Hepatocyte (in vitro differentiated cells): ENCODE measurements at regions not wholly inside any gene's neighbourhood (a gene's known extent, or its start where the extent isn't known, plus 50 kb on each side); places are given as distances from the start of the nearest gene placed in this dataset.
A peak's percentile ranks its signal among the peaks of the same experiment; 100 is the strongest.

Experiments used
- DNase-seq: peaks from one replicate; pipeline ENCODE4 v3.0.0-alpha.2; 2016; ENCODE audit warnings: low spot score
- H2AFZ ChIP-seq: fragments of 200-600 bp; sonication (generic); 2 replicates; pipeline ENCODE4 v1.6.0; 2016; ENCODE audit warnings: antibody characterized with exemption, mild to moderate bottlenecking
- H3K27ac ChIP-seq: fragments of 200-600 bp; sonication (generic); 2 replicates; pipeline ENCODE4 v1.5.1; 2016; ENCODE audit warnings: mild to moderate bottlenecking
- H3K27me3 ChIP-seq: fragments of 200-600 bp; sonication (generic); 2 replicates; pipeline ENCODE4 v1.6.1; 2016
- H3K36me3 ChIP-seq: fragments of 200-600 bp; sonication (generic); replicated peaks from 2 replicates; pipeline ENCODE4 v1.5.1; 2016; ENCODE audit warnings: low read depth; ENCODE audit not compliant: insufficient read depth
- H3K4me1 ChIP-seq: fragments of 200-600 bp; sonication (generic); 2 replicates; pipeline ENCODE4 v1.5.1; 2016; ENCODE audit warnings: mild to moderate bottlenecking, moderate library complexity; ENCODE audit not compliant: insufficient read depth
- H3K4me2 ChIP-seq: fragments of 200-600 bp; sonication (generic); 2 replicates; pipeline ENCODE4 v1.6.0; 2016
- H3K4me3 ChIP-seq: fragments of 200-600 bp; sonication (generic); 2 replicates; pipeline ENCODE4 v1.5.1; 2016; ENCODE audit warnings: mild to moderate bottlenecking
- H3K79me2 ChIP-seq: fragments of 200-600 bp; sonication (generic); 2 replicates; pipeline ENCODE4 v1.6.0; 2017; ENCODE audit warnings: mild to moderate bottlenecking
- H3K9me2 ChIP-seq: fragments of 200-600 bp; sonication (generic); replicated peaks from 2 replicates; pipeline ENCODE4 v1.6.0; 2017; ENCODE audit warnings: mild to moderate bottlenecking; ENCODE audit not compliant: insufficient read depth
- H3K9me3 ChIP-seq: fragments of 200-600 bp; sonication (generic); 2 replicates; pipeline ENCODE4 v1.5.1; 2016; ENCODE audit warnings: low read depth, mild to moderate bottlenecking
- H4K20me1 ChIP-seq: fragments of 200-600 bp; sonication (generic); 2 replicates; pipeline ENCODE4 v1.6.0; 2016; ENCODE audit warnings: mild to moderate bottlenecking; ENCODE audit not compliant: insufficient read depth, poor library complexity, severe bottlenecking
- EZH2 ChIP-seq: fragments of 200-600 bp; sonication (generic); IDR thresholded peaks from 2 replicates; pipeline ENCODE4 v1.6.1; 2016; ENCODE audit warnings: antibody characterized with exemption, mild to moderate bottlenecking, borderline replicate concordance
- EZH2phosphoT487 ChIP-seq: fragments of 200-600 bp; sonication (generic); IDR thresholded peaks from one replicate; pipeline ENCODE4 v1.6.1; 2018; ENCODE audit warnings: antibody characterized with exemption, mild to moderate bottlenecking, low read depth, moderate library complexity; ENCODE audit not compliant: unreplicated experiment, severe bottlenecking
- WGBS: methylation state at CpG from one replicate; pipeline ENCODE4 v1.1.6; 2016; ENCODE audit warnings: low lambda C conversion rate; ENCODE audit errors: missing lambda C conversion rate; 5-methylcytosine and 5-hydroxymethylcytosine counted together
- TF ChIP-seq, protein P1 (sequence below): fragments of 200-600 bp; sonication (generic); IDR thresholded peaks from 2 replicates; pipeline ENCODE4 v1.5.1; 2016; ENCODE audit warnings: antibody characterized with exemption, mild to moderate bottlenecking; ENCODE audit not compliant: poor library complexity

DNA sequence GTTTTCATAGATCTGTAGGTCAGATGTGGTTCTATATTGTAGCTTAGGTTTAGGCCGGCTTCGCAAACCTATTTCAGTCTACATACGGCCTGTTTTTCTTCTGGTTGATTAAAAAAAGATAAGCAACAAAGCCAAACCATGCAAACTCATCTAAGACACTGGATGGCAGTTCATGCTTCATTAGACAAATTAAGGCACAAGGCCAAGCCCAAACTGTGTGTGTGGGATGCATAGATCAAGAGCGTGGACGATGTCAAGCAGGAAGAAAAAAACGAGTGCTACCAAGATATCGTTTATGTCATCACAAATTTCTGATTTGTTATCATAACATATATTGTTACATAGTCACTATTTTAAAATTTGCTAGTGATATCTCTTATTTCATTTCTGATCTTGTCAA, 357.6 kb upstream of the KIRREL3 start:
- H3K27me3 ChIP-seq = no peaks in the 10 kb centered on the region
- no peaks in the 10 kb centered on the region for H3K9me2 ChIP-seq
- DNase-seq = no peak
- no peaks in the 10 kb centered on the region for H3K79me2 ChIP-seq
- H3K4me3 ChIP-seq = no peak overlapping the region
- no peak overlapping the region for H2AFZ ChIP-seq
- no peak overlapping the region for H3K27ac ChIP-seq
- no peaks in the 10 kb centered on the region for H3K36me3 ChIP-seq
- H3K4me2 ChIP-seq = no peak overlapping the region
- WGBS = 93% methylated on average over 7 of the region's 7 CpGs
- no peaks in the 10 kb centered on the region for H4K20me1 ChIP-seq
- TF ChIP-seq, protein P1, sequence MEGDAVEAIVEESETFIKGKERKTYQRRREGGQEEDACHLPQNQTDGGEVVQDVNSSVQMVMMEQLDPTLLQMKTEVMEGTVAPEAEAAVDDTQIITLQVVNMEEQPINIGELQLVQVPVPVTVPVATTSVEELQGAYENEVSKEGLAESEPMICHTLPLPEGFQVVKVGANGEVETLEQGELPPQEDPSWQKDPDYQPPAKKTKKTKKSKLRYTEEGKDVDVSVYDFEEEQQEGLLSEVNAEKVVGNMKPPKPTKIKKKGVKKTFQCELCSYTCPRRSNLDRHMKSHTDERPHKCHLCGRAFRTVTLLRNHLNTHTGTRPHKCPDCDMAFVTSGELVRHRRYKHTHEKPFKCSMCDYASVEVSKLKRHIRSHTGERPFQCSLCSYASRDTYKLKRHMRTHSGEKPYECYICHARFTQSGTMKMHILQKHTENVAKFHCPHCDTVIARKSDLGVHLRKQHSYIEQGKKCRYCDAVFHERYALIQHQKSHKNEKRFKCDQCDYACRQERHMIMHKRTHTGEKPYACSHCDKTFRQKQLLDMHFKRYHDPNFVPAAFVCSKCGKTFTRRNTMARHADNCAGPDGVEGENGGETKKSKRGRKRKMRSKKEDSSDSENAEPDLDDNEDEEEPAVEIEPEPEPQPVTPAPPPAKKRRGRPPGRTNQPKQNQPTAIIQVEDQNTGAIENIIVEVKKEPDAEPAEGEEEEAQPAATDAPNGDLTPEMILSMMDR = no peak
- TF ChIP-seq EZH2 = no peak
- no peak for TF ChIP-seq EZH2phosphoT487
- H3K9me3 ChIP-seq = no peaks in the 10 kb centered on the region
- no peaks in the 10 kb centered on the region for H3K4me1 ChIP-seq

DNA sequence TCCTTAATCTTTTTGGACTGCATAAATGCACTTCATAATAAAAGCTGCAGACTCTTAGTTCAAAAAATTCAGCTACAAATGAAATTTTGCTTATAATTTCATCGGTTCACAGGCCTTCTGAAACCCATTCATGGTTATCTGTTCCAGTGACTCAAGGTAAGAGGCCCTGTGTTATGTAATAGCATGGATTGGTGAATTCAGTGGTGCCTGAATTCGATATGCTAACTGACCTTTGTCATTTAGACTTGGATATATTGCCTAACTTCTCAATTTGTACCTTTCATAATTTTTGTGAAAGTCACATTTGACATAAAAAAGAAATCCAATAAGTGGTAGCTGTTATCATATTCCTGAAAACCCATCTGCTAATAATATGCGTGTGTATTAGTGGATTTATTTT, 349.9 kb upstream of the KIRREL3 start:
- TF ChIP-seq EZH2 (no peak), EZH2phosphoT487 (no peak)
- TF ChIP-seq, protein P1 = no peak
- Histone ChIP-seq H3K4me3 (no peak overlapping the region), H3K27ac (no peak overlapping the region), H3K4me1 (no peaks in the 10 kb centered on the region), H3K36me3 (no peaks in the 10 kb centered on the region), H3K9me2 (no peaks in the 10 kb centered on the region), H3K79me2 (no peaks in the 10 kb centered on the region), H2AFZ (no peak overlapping the region), H3K27me3 (no peaks in the 10 kb centered on the region), H3K9me3 (no peaks in the 10 kb centered on the region), H3K4me2 (no peak overlapping the region), H4K20me1 (no peaks in the 10 kb centered on the region)
- WGBS = 87% methylated on average over 3 of the region's 3 CpGs
- no peak for DNase-seq

DNA sequence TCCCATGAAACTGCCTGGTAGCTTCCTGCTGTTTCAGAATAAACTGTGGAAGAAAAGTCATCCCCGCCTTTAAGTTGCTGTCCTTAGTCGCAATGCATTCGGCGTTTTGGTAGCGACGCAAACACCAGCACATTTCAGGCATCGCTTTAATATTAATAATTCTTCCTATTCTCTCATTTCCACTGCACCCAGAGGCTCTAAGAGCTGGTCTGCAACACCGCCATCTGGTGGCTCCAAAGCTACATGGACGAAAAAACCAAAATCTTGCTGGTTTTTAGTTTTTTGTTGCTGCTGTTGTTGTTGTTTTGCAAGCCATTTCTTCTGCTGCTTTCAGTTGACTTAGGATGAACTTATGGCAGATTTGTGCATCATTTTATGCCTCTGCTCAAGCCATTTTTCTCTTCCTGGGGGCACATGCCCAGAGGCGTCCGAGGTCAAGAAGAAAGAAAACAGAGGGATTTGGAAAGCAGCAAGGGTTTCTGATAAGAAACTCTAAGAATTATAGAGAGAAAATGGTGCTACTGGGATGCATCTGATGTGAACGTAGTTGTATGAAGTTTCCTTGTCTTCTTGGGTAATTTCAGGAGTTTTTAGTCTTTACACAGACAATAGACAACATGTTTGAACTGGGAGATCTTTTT, 345.4 kb upstream of the KIRREL3 start:
- H3K4me3 ChIP-seq = no peak overlapping the region
- no peaks in the 10 kb centered on the region for H3K79me2 ChIP-seq
- H3K27ac ChIP-seq = no peak overlapping the region
- peaks cover 4% of the 10 kb centered on the region for H3K27me3 ChIP-seq
- H3K9me2 ChIP-seq = no peaks in the 10 kb centered on the region
- WGBS = 28% methylated on average over 12 of the region's 12 CpGs
- H3K9me3 ChIP-seq = no peaks in the 10 kb centered on the region
- H3K4me1 ChIP-seq = no peaks in the 10 kb centered on the region
- H3K4me2 ChIP-seq = no peak overlapping the region
- peak; percentile 64 for DNase-seq
- H3K36me3 ChIP-seq = no peaks in the 10 kb centered on the region
- TF ChIP-seq, protein P1 = peak; percentile 85
- TF ChIP-seq EZH2phosphoT487 (no peak), EZH2 (no peak)
- H4K20me1 ChIP-seq = no peaks in the 10 kb centered on the region
- peak overlapping the region; percentile 13 for H2AFZ ChIP-seq
